Right lobe of liver (tissue), 4 donors: ENCODE measurements at regions not wholly inside any gene's neighbourhood (a gene's known extent, or its start where the extent isn't known, plus 50 kb on each side); places are given as distances from the start of the nearest gene placed in this dataset.

Experiments
- POLR2A ChIP-seq: fragments of 450-650 bp; IDR thresholded peaks from one replicate; pipeline ENCODE4 v1.6.1; 2017; ENCODE audit warnings: antibody characterized with exemption, mild to moderate bottlenecking
- TF ChIP-seq, protein P1 (sequence below), 4 donors: fragments of 200-600 bp in 3 of 4; fragments of 450-650 bp in 1 of 4; IDR thresholded peaks; one replicate each; pipeline versions ENCODE4 v1.5.1 to v1.8.0; 2016 to 2022; ENCODE audit warnings: antibody characterized with exemption in 4 of 4, mild to moderate bottlenecking in 2 of 4
- donor health status: DM: no; HTN: no; CAD: no.
- donor health status: DM: no; HTN: no; CAD: no.
- donor health status: DM: no; HTN: yes; CAD: no.

DNA sequence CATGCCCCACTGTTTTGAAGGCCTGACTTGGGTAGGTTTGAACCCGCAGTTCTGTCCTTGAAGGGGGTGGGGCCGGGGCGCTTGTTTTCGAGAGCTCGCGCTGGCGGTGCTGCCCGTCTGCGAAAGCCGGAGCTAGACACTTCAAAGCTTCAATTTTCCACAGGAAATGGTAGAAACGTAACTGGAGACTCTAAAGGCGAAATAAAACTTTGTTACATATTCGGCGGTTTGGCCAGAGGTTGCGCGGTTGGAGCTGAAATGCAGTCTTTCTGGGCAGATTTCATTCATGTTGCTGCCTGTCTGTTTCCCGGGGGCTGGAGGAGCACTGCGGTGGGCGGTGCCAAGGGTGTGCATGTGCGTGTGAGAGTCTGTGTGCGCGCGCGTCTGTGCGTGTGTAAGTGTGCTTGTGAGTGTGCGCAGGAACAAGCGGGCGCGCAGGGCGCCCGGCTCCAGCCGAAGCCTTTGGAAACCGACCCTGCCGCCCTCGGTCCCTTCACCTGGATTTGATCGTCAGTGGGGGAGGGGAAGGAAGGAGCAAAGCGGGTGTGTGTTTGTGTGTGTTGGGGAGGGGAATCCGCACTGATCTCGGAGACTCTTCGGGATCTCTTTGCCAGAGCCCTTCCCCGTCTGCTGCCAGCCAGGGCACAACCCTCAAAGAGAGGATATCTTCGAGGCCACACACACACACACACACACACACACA is 227.7 kb upstream of the CRY1 start:
- TF ChIP-seq, protein P1, sequence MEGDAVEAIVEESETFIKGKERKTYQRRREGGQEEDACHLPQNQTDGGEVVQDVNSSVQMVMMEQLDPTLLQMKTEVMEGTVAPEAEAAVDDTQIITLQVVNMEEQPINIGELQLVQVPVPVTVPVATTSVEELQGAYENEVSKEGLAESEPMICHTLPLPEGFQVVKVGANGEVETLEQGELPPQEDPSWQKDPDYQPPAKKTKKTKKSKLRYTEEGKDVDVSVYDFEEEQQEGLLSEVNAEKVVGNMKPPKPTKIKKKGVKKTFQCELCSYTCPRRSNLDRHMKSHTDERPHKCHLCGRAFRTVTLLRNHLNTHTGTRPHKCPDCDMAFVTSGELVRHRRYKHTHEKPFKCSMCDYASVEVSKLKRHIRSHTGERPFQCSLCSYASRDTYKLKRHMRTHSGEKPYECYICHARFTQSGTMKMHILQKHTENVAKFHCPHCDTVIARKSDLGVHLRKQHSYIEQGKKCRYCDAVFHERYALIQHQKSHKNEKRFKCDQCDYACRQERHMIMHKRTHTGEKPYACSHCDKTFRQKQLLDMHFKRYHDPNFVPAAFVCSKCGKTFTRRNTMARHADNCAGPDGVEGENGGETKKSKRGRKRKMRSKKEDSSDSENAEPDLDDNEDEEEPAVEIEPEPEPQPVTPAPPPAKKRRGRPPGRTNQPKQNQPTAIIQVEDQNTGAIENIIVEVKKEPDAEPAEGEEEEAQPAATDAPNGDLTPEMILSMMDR (IDR thresholded peaks at IDR 0.05) = no peak
- no peak for TF ChIP-seq POLR2A
